Erythroblast (primary cell): ENCODE measurements at regions not wholly inside any gene's neighbourhood (a gene's known extent, or its start where the extent isn't known, plus 50 kb on each side); places are given as distances from the start of the nearest gene placed in this dataset.

Experiments
- GATA1 ChIP-seq: IDR thresholded peaks from 2 replicates; pipeline ENCODE4 v1.6.1; 2011; ENCODE audit warnings: low read depth, mild to moderate bottlenecking, control low read depth, low read length, moderate library complexity
- POLR2A ChIP-seq: IDR thresholded peaks from 2 replicates; pipeline ENCODE4 v1.6.1; 2011; ENCODE audit warnings: mild to moderate bottlenecking, low read length

GRCh38 chr3:195001961-195002861 lies 268.7 kb downstream of the XXYLT1 start:
- TF ChIP-seq POLR2A (no peak), GATA1 (no peak)
